GM12873 (cell line): ENCODE measurements at regions not wholly inside any gene's neighbourhood (a gene's known extent, or its start where the extent isn't known, plus 50 kb on each side); places are given as distances from the start of the nearest gene placed in this dataset.

ENCODE experiments used
- TF ChIP-seq, protein P1 (sequence below): IDR thresholded peaks from 2 replicates; pipeline ENCODE4 v1.5.1; 2012; ENCODE audit warnings: low read depth, mild to moderate bottlenecking, moderate library complexity, low read length, control low read depth; ENCODE audit not compliant: insufficient read depth; ENCODE audit errors: missing control alignments

- TF ChIP-seq, protein P1, sequence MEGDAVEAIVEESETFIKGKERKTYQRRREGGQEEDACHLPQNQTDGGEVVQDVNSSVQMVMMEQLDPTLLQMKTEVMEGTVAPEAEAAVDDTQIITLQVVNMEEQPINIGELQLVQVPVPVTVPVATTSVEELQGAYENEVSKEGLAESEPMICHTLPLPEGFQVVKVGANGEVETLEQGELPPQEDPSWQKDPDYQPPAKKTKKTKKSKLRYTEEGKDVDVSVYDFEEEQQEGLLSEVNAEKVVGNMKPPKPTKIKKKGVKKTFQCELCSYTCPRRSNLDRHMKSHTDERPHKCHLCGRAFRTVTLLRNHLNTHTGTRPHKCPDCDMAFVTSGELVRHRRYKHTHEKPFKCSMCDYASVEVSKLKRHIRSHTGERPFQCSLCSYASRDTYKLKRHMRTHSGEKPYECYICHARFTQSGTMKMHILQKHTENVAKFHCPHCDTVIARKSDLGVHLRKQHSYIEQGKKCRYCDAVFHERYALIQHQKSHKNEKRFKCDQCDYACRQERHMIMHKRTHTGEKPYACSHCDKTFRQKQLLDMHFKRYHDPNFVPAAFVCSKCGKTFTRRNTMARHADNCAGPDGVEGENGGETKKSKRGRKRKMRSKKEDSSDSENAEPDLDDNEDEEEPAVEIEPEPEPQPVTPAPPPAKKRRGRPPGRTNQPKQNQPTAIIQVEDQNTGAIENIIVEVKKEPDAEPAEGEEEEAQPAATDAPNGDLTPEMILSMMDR = no peak
These were observed 2244.0 kb downstream of the ARAP2 start for GRCh38 chr4:34000356-34000755.

GRCh38 chr4:34009951-34010350 lies 2234.4 kb downstream of the ARAP2 start:
- TF ChIP-seq, protein P1 = no peak

DNA sequence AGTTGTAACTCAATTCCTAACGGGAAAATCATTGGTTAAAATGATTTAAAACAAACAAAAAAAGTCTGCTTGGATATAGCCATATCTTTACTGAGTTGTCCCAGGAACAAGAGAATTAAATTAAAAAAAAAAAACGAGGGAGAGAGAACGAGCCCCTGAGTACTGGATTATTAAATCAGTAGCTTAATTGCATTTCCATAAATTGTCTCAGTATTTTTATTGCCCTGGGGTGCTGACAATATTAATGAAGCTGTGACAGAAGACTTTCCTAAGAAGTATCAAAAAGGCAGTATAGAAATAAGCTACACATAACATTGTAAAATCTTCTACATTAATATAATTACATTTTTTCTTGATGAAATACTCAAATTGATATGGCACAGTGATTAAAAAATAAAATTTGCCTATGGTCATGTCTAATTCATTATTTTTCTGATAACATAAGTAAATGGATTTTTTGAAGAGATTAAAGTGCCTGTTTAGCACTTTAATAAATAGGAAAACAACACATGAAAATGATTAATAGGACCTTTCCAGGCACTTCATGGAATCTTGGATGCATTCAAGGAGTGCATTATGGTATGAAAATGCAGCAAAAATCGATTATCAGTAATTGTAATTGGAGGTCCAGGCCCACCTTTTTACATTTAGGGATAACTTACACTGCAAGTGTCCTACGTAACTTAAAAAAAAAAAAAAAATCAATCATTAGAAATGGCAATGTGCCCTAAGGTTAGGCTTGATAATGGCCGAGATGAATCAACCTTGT lies 2233.4 kb downstream of the ARAP2 start:
- TF ChIP-seq, protein P1 = no peak

DNA sequence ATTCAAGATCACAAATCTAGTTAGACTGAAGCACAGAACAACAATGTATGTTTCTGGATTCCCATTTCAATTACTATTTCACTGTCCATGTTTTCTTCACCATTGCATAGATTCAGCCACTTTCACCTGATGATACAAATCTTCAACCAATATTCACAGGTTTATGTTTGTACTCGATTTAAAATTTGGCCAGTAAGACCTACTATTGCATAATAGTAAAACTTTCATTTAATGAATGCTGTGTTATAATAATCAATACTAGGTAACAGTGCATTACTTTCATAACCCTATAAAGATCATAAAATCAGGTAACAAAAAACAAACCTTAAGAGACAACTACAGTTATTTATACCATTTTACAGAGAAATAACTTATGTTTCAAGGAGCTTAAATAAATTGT lies 2209.1 kb downstream of the ARAP2 start:
- TF ChIP-seq, protein P1 = no peak

DNA sequence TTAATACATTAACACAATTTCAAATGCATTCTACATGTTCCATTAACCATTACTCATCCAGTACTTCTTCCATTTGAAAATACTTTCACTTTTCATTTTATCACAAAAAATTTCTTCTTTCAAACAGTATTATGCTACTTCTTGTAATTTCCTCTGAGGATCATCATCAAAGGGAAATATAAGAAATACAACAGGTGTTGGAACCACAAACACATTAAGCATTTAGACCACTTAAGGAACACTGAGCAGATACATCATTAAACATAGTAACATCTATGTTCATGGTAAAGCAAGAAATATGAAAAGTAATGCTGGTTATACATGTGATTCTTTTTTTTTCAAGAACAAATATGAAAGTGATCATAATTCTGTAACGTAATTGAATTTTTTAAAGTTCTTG lies 2207.0 kb downstream of the ARAP2 start:
- TF ChIP-seq, protein P1 = no peak

DNA sequence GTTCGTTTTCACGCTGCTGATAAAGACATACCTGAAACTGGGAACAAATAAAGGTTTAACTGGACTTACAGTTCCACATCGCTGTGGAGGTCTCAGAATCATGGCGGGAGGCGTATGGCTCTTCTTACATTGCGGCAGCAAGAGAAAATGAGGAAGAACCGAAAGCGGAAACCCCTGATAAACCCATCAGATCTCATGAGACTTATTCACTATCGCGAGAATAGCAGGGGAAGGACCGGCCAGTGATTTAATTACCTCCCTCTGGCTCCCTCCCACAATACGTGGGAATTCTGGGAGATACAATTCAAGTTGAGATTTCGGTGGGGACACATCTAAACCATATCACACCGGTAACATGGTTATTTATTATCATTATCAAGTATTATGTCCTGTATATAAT lies 2204.5 kb downstream of the ARAP2 start:
- TF ChIP-seq, protein P1 = no peak

DNA sequence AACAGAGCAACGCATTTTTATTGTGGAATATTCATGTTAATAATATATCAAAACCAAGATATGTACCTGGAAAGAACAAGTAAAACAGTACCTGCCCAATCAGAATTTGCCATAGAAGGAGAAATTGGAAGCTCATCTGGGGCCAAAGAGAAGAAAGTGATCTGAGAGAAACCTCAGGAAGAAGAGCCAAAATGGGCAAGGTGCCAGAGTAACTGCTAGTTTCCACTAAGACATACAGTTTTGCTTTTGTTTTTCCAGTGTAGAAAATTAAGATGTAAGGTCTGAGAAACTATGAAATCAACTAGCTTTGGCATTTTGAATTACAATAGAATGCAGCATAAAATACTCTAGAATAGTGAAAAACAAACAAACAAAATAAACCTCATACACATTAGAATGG lies 2201.2 kb downstream of the ARAP2 start:
- TF ChIP-seq, protein P1 = no peak
